Fibroblast of mammary gland (primary cell): ENCODE measurements at regions not wholly inside any gene's neighbourhood (a gene's known extent, or its start where the extent isn't known, plus 50 kb on each side); places are given as distances from the start of the nearest gene placed in this dataset.

Experiments used
- DNase-seq: peaks from one replicate; pipeline ENCODE4 v3.0.0-alpha.2; 2010; ENCODE audit warnings: low read depth
- H3K4me3 ChIP-seq: 2 replicates; pipeline ENCODE4 v1.5.1; 2011; ENCODE audit warnings: low read depth, mild to moderate bottlenecking, low read length, moderate library complexity; ENCODE audit not compliant: control insufficient read depth
- CTCF ChIP-seq: conservative IDR thresholded peaks from 2 replicates; pipeline ENCODE4 v1.5.1; 2011; ENCODE audit warnings: low read depth, low read length, inconsistent platforms; ENCODE audit not compliant: control insufficient read depth, insufficient read depth

DNA sequence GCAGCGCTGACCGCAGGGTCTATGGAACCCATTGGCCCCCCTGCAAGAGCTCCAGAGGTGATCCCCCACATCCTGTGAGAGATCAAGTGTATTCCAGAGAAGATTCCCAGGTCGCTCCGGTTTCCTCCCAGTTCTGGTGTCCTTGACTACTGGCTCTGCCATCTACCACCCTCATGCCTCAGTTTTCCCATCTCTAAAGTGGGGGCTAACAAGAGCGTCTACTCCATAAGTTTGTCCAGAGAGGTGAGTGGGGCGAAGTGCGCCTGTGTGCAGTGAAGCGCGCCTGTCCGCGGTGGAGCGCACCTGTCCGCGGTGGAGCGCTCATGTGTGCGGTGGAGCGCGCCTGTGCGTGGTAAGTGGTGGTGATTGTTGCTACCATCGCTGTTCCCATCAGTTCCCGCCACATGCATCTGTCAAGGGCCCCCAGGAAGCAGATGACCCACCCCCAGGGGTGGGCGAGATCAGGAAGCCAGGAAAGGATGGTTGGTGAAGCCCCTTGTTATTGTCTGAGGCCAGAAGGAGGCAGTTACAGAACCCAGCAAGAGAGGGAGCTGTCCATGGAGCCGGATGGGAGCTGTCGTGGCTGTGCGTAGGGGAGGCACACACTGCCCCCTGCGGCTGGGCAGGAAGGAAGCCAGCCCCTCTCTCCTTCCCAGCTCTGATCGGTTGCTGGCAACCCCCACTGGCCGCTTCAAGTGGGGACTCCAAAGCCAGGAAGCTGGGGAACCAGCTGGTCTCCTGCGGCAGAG lies 73.2 kb upstream of the FGF3 start:
- no peak for DNase-seq
- TF ChIP-seq CTCF = no peak

GRCh38 chr11:69892986-69893555 lies 73.9 kb upstream of the FGF3 start:
- DNase-seq = no peak
- no peak for TF ChIP-seq CTCF
- no peak overlapping the region for H3K4me3 ChIP-seq

More for the DNA sequence above, 73.2 kb upstream of the FGF3 start:
- H3K4me3 ChIP-seq = no peak overlapping the region

- DNase-seq = no peak
- H3K4me3 ChIP-seq = no peak overlapping the region
- TF ChIP-seq CTCF = no peak
These were observed 74.4 kb upstream of the FGF3 start for GRCh38 chr11:69893631-69894030.

DNA sequence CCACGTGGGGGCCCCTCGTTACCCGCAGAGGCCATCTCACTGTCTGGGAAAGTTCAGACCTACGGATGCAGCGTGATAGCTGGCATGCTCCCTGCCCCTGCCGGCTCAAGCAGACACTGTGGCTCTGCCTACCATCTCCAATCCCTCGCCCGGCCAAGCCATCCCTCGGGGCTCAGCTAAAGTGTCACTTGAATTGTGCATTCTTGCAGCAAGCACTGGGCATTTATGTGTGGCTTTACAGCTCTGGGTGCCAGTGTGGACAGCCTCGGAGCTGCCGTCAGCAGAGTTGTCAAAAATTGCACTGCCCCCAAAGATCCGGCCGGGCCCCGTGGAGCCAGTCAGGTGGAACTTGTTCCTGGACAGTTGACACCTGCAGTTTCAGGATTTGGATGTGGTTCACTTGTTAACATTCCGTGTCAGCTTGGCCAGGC lies 75.0 kb upstream of the FGF3 start:
- no peak overlapping the region for H3K4me3 ChIP-seq
- TF ChIP-seq CTCF = no peak
- no peak for DNase-seq

DNA sequence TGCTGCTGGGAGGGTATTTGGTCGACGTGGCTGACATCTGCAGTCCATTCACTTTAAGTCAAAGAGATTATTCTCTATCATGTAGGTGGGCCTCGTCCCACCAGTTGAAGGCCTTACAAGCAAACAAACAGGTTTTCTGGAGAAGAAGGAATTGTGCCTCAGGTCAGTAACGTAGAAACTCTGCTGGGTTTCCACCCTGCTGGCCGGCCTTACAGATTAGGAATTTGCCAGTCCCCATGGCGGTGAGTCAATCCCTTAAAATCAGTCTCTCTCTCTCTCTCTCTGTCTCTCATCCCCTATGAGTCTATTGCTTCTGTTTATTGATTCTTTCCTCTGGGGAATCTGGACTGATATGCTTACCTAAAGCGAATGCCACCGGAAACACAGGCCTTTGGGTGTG lies 75.4 kb upstream of the FGF3 start:
- TF ChIP-seq CTCF = no peak
- no peak for DNase-seq

DNA sequence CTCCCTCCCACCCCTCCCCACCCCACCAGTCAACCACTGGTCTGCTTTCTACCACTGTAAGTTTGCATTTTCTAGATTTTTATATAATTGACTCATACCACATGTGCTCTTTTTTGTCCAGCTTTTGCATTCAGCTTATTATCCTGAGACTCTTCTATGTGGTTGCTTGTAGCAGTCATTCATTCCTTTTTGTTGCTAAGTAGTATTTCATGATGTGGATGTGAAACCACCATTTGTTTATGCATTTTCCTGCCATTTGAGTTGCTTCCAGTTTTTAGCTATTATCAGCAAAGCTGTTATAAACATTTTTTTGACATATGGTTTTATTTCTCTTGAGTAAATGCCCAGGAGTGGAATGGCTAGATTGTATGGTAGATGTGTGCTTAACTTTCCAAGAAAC lies 77.0 kb upstream of the FGF3 start:
- H3K4me3 ChIP-seq = no peak overlapping the region
- no peak for TF ChIP-seq CTCF
- no peak for DNase-seq

More for the DNA sequence above, 75.4 kb upstream of the FGF3 start:
- H3K4me3 ChIP-seq = no peak overlapping the region
